ENCODE measurements at regions not wholly inside any gene's neighbourhood (a gene's known extent, or its start where the extent isn't known, plus 50 kb on each side); places are given as distances from the start of the nearest gene placed in this dataset.

GRCh38 chr9:1668441-1668840 lies 346.7 kb upstream of the SMARCA2 start:
- DNase-seq = no peak
- intact Hi-C loops (cut with DNase I; ENCODE audit: low total_unique reads) (no loop called here), in situ Hi-C loops (cut with MboI; ENCODE audit: low pct_ligation_motif_present in 1 of 4, low pct_unique_long_range_greater_than_20kb in 1 of 4, low sequenced_read_pairs in 3 of 4) (no loop called here)
- Histone ChIP-seq H3K27ac (no peak overlapping the region), H3K9me3 (no peaks in the 10 kb centered on the region), H3K36me3 (no peaks in the 10 kb centered on the region), H3K4me1 (no peaks in the 10 kb centered on the region), H3K27me3 (no peaks in the 10 kb centered on the region), H3K4me3 (no peak overlapping the region)
- TF ChIP-seq EP300 (IDR thresholded peaks at IDR 0.05; ENCODE audit: low read depth) (no peak), POLR2A (IDR thresholded peaks at IDR 0.05) (no peak), POLR2AphosphoS5 (IDR thresholded peaks at IDR 0.05) (no peak), CTCF (IDR thresholded peaks at IDR 0.05) (no peak)
- WGBS, 2 donors (ENCODE audit: low coverage in 1 of 2) = 85 to 91% methylated on average over 1 of the region's 1 CpG

GRCh38 chr9:1673300-1673699 lies 341.8 kb upstream of the SMARCA2 start:
- Histone ChIP-seq H3K4me1 (no peaks in the 10 kb centered on the region), H3K4me3 (no peak overlapping the region), H3K36me3 (no peaks in the 10 kb centered on the region), H3K9me3 (no peaks in the 10 kb centered on the region), H3K27ac (no peak overlapping the region), H3K27me3 (no peaks in the 10 kb centered on the region)
- in situ Hi-C loops (cut with MboI; ENCODE audit: low pct_ligation_motif_present in 1 of 4, low pct_unique_long_range_greater_than_20kb in 1 of 4, low sequenced_read_pairs in 3 of 4) = no loop called here
- intact Hi-C loops (cut with DNase I; ENCODE audit: low total_unique reads) = no loop called here
- DNase-seq = no peak
- TF ChIP-seq POLR2AphosphoS5 (IDR thresholded peaks at IDR 0.05) = no peak
- no peak for TF ChIP-seq POLR2A (IDR thresholded peaks at IDR 0.05)
- TF ChIP-seq EP300 (IDR thresholded peaks at IDR 0.05; ENCODE audit: low read depth) = no peak
- no peak for TF ChIP-seq CTCF (IDR thresholded peaks at IDR 0.05)

GRCh38 chr9:1676771-1677170 lies 338.4 kb upstream of the SMARCA2 start:
- intact Hi-C loops (cut with DNase I; ENCODE audit: low total_unique reads) = no loop called here
- Histone ChIP-seq H3K36me3 (no peaks in the 10 kb centered on the region), H3K4me1 (no peaks in the 10 kb centered on the region), H3K27me3 (no peaks in the 10 kb centered on the region), H3K4me3 (no peak overlapping the region), H3K27ac (no peak overlapping the region), H3K9me3 (no peaks in the 10 kb centered on the region)
- no peak for DNase-seq
- 60 to 76% methylated on average over 3 of the region's 3 CpGs for WGBS, 2 donors (ENCODE audit: low coverage in 1 of 2)
- in situ Hi-C loops (cut with MboI; ENCODE audit: low pct_ligation_motif_present in 1 of 4, low pct_unique_long_range_greater_than_20kb in 1 of 4, low sequenced_read_pairs in 3 of 4) = no loop called here
- TF ChIP-seq POLR2A (IDR thresholded peaks at IDR 0.05) (no peak), POLR2AphosphoS5 (IDR thresholded peaks at IDR 0.05) (no peak), EP300 (IDR thresholded peaks at IDR 0.05; ENCODE audit: low read depth) (no peak), CTCF (IDR thresholded peaks at IDR 0.05) (no peak)

- Histone ChIP-seq H3K27me3 (no peaks in the 10 kb centered on the region), H3K9me3 (no peaks in the 10 kb centered on the region), H3K4me1 (no peaks in the 10 kb centered on the region), H3K4me3 (no peak overlapping the region), H3K27ac (no peak overlapping the region), H3K36me3 (no peaks in the 10 kb centered on the region)
- TF ChIP-seq POLR2A (IDR thresholded peaks at IDR 0.05) (no peak), CTCF (IDR thresholded peaks at IDR 0.05) (no peak), EP300 (IDR thresholded peaks at IDR 0.05; ENCODE audit: low read depth) (no peak), POLR2AphosphoS5 (IDR thresholded peaks at IDR 0.05) (no peak)
- no peak for DNase-seq
- WGBS, 2 donors (ENCODE audit: low coverage in 1 of 2) = 91 to 100% methylated on average over 1 to 2 of the region's 2 CpGs
- in situ Hi-C loops (cut with MboI; ENCODE audit: low pct_ligation_motif_present in 1 of 4, low pct_unique_long_range_greater_than_20kb in 1 of 4, low sequenced_read_pairs in 3 of 4) (no loop called here), intact Hi-C loops (cut with DNase I; ENCODE audit: low total_unique reads) (no loop called here)
Observed at GRCh38 chr9:1683951-1684350, 331.2 kb upstream of the SMARCA2 start.

Measured in transverse colon (tissue), 4 donors.